ENCODE measurements at regions not wholly inside any gene's neighbourhood (a gene's known extent, or its start where the extent isn't known, plus 50 kb on each side); places are given as distances from the start of the nearest gene placed in this dataset.

- TF ChIP-seq CTCF (conservative IDR thresholded peaks at IDR 0.05) (no peak), EZH2 (IDR thresholded peaks at IDR 0.05; ENCODE audit: low read depth) (no peak)
- ChIA-PET CTCF (no interaction called here), POLR2A (ENCODE audit: unreplicated experiment) (no interaction called here)
- Histone ChIP-seq H3K27me3 (ENCODE audit: insufficient read depth, low read depth) (no peaks in the 10 kb centered on the region), H3K9me2 (ENCODE audit: insufficient read depth) (no peaks in the 10 kb centered on the region), H2AFZ (no peak overlapping the region), H3F3A (ENCODE audit: insufficient read depth, low read depth) (no peaks in the 10 kb centered on the region), H4K20me1 (ENCODE audit: insufficient read depth) (no peaks in the 10 kb centered on the region), H3K36me3 (ENCODE audit: low read depth) (0 out of 2 replicates have a peak, but pooled peaks cover under 1% of the 10 kb centered on the region), H3K4me3 (no peak overlapping the region), H3K9me3 (ENCODE audit: insufficient read depth, low read depth) (no peaks in the 10 kb centered on the region), H3K4me1 (replicated peaks; ENCODE audit: insufficient read depth) (0 out of 2 replicates have a peak, but pooled peaks cover 4% of the 10 kb centered on the region), H3K79me2 (ENCODE audit: low read depth) (no peaks in the 10 kb centered on the region), H3K4me2 (no peak overlapping the region), H3K27ac (no peak overlapping the region)
- no TSS peak for BruUV-seq (replicated peaks)
- no peak for DNase-seq
- intact Hi-C loops (cut with micrococcal nuclease; ENCODE audit: unreplicated experiment) = no loop called here
Observed at GRCh38 chr3:18965781-18966180, 182.5 kb upstream of the KCNH8 start.

DNA sequence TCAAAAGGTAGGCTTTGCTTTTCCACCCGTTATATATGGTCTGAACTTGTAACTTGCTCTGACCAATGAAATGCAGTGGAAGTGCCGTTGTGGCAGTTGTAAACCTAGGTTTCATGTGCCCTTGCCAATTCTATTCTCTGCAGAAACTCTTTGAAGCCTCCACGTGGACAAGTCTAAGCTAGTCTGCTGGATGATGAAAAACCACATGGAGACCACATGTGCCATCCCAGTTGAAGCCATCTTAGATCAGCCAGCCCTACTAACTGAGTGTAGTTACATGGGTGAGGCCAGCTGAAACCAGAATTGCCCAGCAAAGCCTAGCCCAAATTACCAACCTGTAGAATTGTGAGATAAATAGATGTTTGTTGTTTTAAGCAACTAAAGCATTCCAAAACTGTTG, 183.7 kb upstream of the KCNH8 start:
- Histone ChIP-seq H3K27me3 (ENCODE audit: insufficient read depth, low read depth) (no peaks in the 10 kb centered on the region), H4K20me1 (ENCODE audit: insufficient read depth) (no peaks in the 10 kb centered on the region), H2AFZ (no peak overlapping the region), H3K27ac (no peak overlapping the region), H3K4me2 (no peak overlapping the region), H3K4me1 (replicated peaks; ENCODE audit: insufficient read depth) (0 out of 2 replicates have a peak, but pooled peaks cover 4% of the 10 kb centered on the region), H3K9me3 (ENCODE audit: insufficient read depth, low read depth) (no peaks in the 10 kb centered on the region), H3K4me3 (no peak overlapping the region), H3F3A (ENCODE audit: insufficient read depth, low read depth) (no peaks in the 10 kb centered on the region), H3K36me3 (ENCODE audit: low read depth) (no peaks in the 10 kb centered on the region), H3K79me2 (ENCODE audit: low read depth) (no peaks in the 10 kb centered on the region), H3K9me2 (ENCODE audit: insufficient read depth) (no peaks in the 10 kb centered on the region)
- intact Hi-C loops (cut with micrococcal nuclease; ENCODE audit: unreplicated experiment) = no loop called here
- TF ChIP-seq EZH2 (IDR thresholded peaks at IDR 0.05; ENCODE audit: low read depth) = no peak
- TF ChIP-seq CTCF (conservative IDR thresholded peaks at IDR 0.05) = no peak
- CTCF ChIA-PET = no interaction called here
- BruUV-seq (replicated peaks) = no TSS peak
- DNase-seq = no peak
- POLR2A ChIA-PET (ENCODE audit: unreplicated experiment) = no interaction called here

DNA sequence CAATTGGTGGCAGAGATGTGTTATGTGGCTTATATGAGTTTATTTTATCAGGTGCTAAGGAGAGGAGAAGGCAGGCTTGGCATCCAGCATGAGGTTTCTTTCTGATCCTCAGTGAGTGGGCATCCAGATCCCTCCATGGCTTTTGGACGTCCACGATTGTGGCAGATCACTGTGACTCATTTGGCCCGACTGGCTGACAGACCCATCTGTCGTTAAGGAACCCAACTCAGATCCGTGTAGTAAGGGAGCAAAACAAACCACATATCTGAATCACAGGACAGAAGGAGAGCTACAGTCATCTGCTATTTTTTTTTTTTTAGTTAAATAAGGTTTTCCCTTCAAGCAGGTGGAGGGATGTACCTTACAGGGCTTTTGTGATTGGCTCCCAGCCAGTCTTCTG, 197.0 kb upstream of the KCNH8 start:
- no peaks in the 10 kb centered on the region for H3K79me2 ChIP-seq (ENCODE audit: low read depth)
- no peak for TF ChIP-seq CTCF (conservative IDR thresholded peaks at IDR 0.05)
- TF ChIP-seq EZH2 (IDR thresholded peaks at IDR 0.05; ENCODE audit: low read depth) = no peak
- no peaks in the 10 kb centered on the region for H3K9me2 ChIP-seq (ENCODE audit: insufficient read depth)
- H3K9me3 ChIP-seq (ENCODE audit: insufficient read depth, low read depth) = no peaks in the 10 kb centered on the region
- H3K4me2 ChIP-seq = no peak overlapping the region
- H3K36me3 ChIP-seq (ENCODE audit: low read depth) = no peaks in the 10 kb centered on the region
- no peaks in the 10 kb centered on the region for H3K27me3 ChIP-seq (ENCODE audit: insufficient read depth, low read depth)
- CTCF ChIA-PET = no interaction called here
- intact Hi-C loops (cut with micrococcal nuclease; ENCODE audit: unreplicated experiment) = no loop called here
- no peak overlapping the region for H3K4me3 ChIP-seq
- DNase-seq = no peak
- H4K20me1 ChIP-seq (ENCODE audit: insufficient read depth) = no peaks in the 10 kb centered on the region
- no TSS peak for BruUV-seq (replicated peaks)
- POLR2A ChIA-PET (ENCODE audit: unreplicated experiment) = no interaction called here
- H2AFZ ChIP-seq = no peak overlapping the region
- H3K4me1 ChIP-seq (replicated peaks; ENCODE audit: insufficient read depth) = no peaks in the 10 kb centered on the region
- no peak overlapping the region for H3K27ac ChIP-seq
- no peaks in the 10 kb centered on the region for H3F3A ChIP-seq (ENCODE audit: insufficient read depth, low read depth)
